B cell (primary cell): ENCODE measurements at regions not wholly inside any gene's neighbourhood (a gene's known extent, or its start where the extent isn't known, plus 50 kb on each side); places are given as distances from the start of the nearest gene placed in this dataset.

Experiments used
- ATAC-seq: fragments of 200-7000 bp; cut with Tn5 transposase; one replicate; pipeline ENCODE4 v1.10.0; 2021; ENCODE audit warnings: low read depth, mild to moderate bottlenecking, moderate number of reproducible peaks, moderate library complexity
- CTCF ChIA-PET: fragments of 350-600 bp; sonication (Branson Sonifier 250); formaldehyde crosslinking; loops from one replicate; lab custom pipeline; 2021; ENCODE audit warnings: antibody characterized with exemption, inconsistent platforms; lab: Charles Lee
- POLR2A ChIA-PET: fragments of 350-600 bp; sonication (Branson Sonifier 250); formaldehyde crosslinking; loops from one replicate; lab custom pipeline; 2021; ENCODE audit warnings: antibody characterized with exemption; lab: Charles Lee
- DNase-seq: peaks from one replicate; pipeline ENCODE4 v3.0.0; 2013
- H2AFZ ChIP-seq: 2 replicates; pipeline ENCODE4 v1.6.1; 2012; ENCODE audit warnings: mild to moderate bottlenecking, low read depth, low read length; ENCODE audit not compliant: insufficient read depth, poor library complexity, severe bottlenecking
- H3K27ac ChIP-seq, 2 donors: 1 replicate in 1 of 2; 2 replicates in 1 of 2; pipeline ENCODE4 v1.5.1; 2012 to 2013; ENCODE audit warnings: low read length in 2 of 2, mild to moderate bottlenecking in 2 of 2, moderate library complexity in 1 of 2
- H3K27me3 ChIP-seq, 4 experiments: fragments of 200-600 bp in 1 of 4; sonication (generic) in 1 of 4; replicated peaks in 1 of 4; 1 replicate in 2 of 4; 2 replicates in 2 of 4; pipeline versions ENCODE4 v1.6.1 to v1.7.0; 2013 to 2016; ENCODE audit warnings: low read length in 3 of 4, mild to moderate bottlenecking in 2 of 4, mixed read lengths in 1 of 4, moderate library complexity in 1 of 4; ENCODE audit not compliant: insufficient read depth in 4 of 4, control insufficient read depth in 3 of 4; ENCODE audit errors: control extremely low read depth in 1 of 4
- H3K36me3 ChIP-seq, 2 experiments: replicated peaks in 1 of 2; 1 replicate in 1 of 2; 2 replicates in 1 of 2; pipeline versions ENCODE4 v1.6.1 to v1.7.1; 2013; ENCODE audit warnings: low read length in 1 of 2; ENCODE audit not compliant: insufficient read depth in 2 of 2, control insufficient read depth in 1 of 2; ENCODE audit errors: control extremely low read depth in 1 of 2, extremely low read depth in 1 of 2
- H3K4me1 ChIP-seq, 2 donors: fragments of 200-600 bp in 1 of 2; sonication (generic) in 1 of 2; 1 replicate in 1 of 2; 2 replicates in 1 of 2; pipeline versions ENCODE4 v1.5.1 to v1.6.1; 2013 to 2017; ENCODE audit warnings: low read length in 2 of 2; ENCODE audit not compliant: control insufficient read depth in 2 of 2, insufficient read depth in 2 of 2
- H3K4me2 ChIP-seq: replicated peaks from 2 replicates; pipeline ENCODE3; 2012; ENCODE audit warnings: mild to moderate bottlenecking, low read depth, low read length; ENCODE audit not compliant: poor library complexity, severe bottlenecking
- H3K4me3 ChIP-seq, 5 experiments: fragments of 200-600 bp in 1 of 5; sonication (generic) in 1 of 5; 1 replicate in 3 of 5; 2 replicates in 2 of 5; pipeline versions ENCODE4 v1.5.1 to v1.7.0; 2011 to 2016; ENCODE audit warnings: low read length in 4 of 5, mild to moderate bottlenecking in 4 of 5, low read depth in 2 of 5, control low read depth in 1 of 5, moderate library complexity in 1 of 5; ENCODE audit not compliant: insufficient read depth in 1 of 5; ENCODE audit errors: control extremely low read depth in 1 of 5, extremely low read depth in 1 of 5
- H3K79me2 ChIP-seq: fragments of 200-600 bp; sonication (generic); one replicate; pipeline ENCODE4 v1.6.0; 2016; ENCODE audit warnings: low read length; ENCODE audit not compliant: control insufficient read depth, insufficient read depth
- H3K9ac ChIP-seq: fragments of 200-600 bp; sonication (generic); 2 replicates; pipeline ENCODE4 v1.6.1; 2017; ENCODE audit warnings: mild to moderate bottlenecking, low read length, moderate library complexity
- H3K9me3 ChIP-seq, 3 donors: one replicate each; pipeline versions ENCODE4 v1.6.1 to v1.7.1; 2013; ENCODE audit warnings: low read length in 2 of 3; ENCODE audit not compliant: control insufficient read depth in 2 of 3, insufficient read depth in 1 of 3; ENCODE audit errors: control extremely low read depth in 1 of 3
- H4K20me1 ChIP-seq: 2 replicates; pipeline ENCODE4 v1.6.0; 2012; ENCODE audit warnings: mild to moderate bottlenecking, low read length; ENCODE audit not compliant: insufficient read depth, control insufficient read depth, poor library complexity, severe bottlenecking
- H3K27ac Mint-ChIP-seq: one replicate; pipeline ENCODE4 v1.8.0; 2021; ENCODE audit warnings: mixed read lengths
- H3K27me3 Mint-ChIP-seq: one replicate; pipeline ENCODE4 v1.8.0; 2021; ENCODE audit warnings: mixed read lengths
- H3K4me1 Mint-ChIP-seq: one replicate; pipeline ENCODE4 v1.8.0; 2021; ENCODE audit warnings: mixed read lengths
- H3K4me3 Mint-ChIP-seq: one replicate; pipeline ENCODE4 v1.8.0; 2021; ENCODE audit warnings: mixed read lengths
- H3K9me3 Mint-ChIP-seq: one replicate; pipeline ENCODE4 v1.8.0; 2022; ENCODE audit warnings: mixed read lengths; ENCODE audit not compliant: insufficient read depth
- EZH2 ChIP-seq: IDR thresholded peaks from 2 replicates; pipeline ENCODE4 v1.6.1; 2012; ENCODE audit warnings: borderline replicate concordance, low read depth, mild to moderate bottlenecking, moderate library complexity, low read length; ENCODE audit not compliant: insufficient read depth, poor library complexity, severe bottlenecking
- WGBS: methylation state at CpG from one replicate; pipeline ENCODE4 v1.1.5; 2013; ENCODE audit warnings: missing lambda C conversion rate; ENCODE audit not compliant: insufficient coverage; 5-methylcytosine and 5-hydroxymethylcytosine counted together
- intact Hi-C: fragments of 100-400 bp; cut with micrococcal nuclease; formaldehyde crosslinking; loops from one replicate; pipeline ENCODE4 v1.10.0; 2022
- TF ChIP-seq, protein P1 (sequence below): fragments of 200-600 bp; IDR thresholded peaks from one replicate; pipeline ENCODE4 v1.8.0; 2022; ENCODE audit warnings: antibody characterized with exemption, mild to moderate bottlenecking

DNA sequence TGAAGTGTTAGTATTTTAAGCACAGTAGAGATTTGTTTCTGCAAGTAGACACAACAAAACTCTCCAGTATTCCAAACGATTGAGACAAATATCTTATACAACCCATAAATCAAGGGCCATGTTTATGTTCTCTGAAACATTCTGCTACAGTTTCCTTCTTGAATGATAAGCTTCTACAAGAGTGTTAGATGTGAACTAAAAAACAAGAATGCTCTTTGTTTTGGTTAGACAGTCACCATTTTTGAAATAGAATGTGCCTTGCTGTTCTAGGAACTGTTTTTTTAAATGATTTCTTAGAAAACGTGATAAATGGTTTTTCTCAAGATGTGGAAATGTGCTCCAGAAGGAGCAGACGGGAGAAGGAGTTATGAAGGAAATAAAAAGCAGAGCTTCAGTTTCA lies 1656.3 kb upstream of the FLRT2 start:
- H3K9me3 ChIP-seq: peaks cover 0 to 9% (median 1%) of the 10 kb centered on the region in 3 donors
- DNase-seq (no peak), ATAC-seq (no peak)
- WGBS: 42% methylated on average over 2 of the region's 3 CpGs
- POLR2A ChIA-PET: no interaction called here
- no peaks in the 10 kb centered on the region for H3K27me3 ChIP-seq
- Mint-ChIP-seq H3K4me3 (no peak overlapping the region), H3K27me3 (no peaks in the 10 kb centered on the region), H3K27ac (no peak overlapping the region), H3K9me3 (peaks cover 8% of the 10 kb centered on the region), H3K4me1 (no peaks in the 10 kb centered on the region)
- intact Hi-C loops: no loop called here
- CTCF ChIA-PET: no interaction called here
- no peak overlapping the region for H3K4me3 ChIP-seq
- H4K20me1 ChIP-seq: no peaks in the 10 kb centered on the region
- H3K4me2 ChIP-seq: no peak overlapping the region
- TF ChIP-seq, protein P1, sequence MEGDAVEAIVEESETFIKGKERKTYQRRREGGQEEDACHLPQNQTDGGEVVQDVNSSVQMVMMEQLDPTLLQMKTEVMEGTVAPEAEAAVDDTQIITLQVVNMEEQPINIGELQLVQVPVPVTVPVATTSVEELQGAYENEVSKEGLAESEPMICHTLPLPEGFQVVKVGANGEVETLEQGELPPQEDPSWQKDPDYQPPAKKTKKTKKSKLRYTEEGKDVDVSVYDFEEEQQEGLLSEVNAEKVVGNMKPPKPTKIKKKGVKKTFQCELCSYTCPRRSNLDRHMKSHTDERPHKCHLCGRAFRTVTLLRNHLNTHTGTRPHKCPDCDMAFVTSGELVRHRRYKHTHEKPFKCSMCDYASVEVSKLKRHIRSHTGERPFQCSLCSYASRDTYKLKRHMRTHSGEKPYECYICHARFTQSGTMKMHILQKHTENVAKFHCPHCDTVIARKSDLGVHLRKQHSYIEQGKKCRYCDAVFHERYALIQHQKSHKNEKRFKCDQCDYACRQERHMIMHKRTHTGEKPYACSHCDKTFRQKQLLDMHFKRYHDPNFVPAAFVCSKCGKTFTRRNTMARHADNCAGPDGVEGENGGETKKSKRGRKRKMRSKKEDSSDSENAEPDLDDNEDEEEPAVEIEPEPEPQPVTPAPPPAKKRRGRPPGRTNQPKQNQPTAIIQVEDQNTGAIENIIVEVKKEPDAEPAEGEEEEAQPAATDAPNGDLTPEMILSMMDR: no peak
- TF ChIP-seq EZH2: no peak
- no peak overlapping the region for H3K27ac ChIP-seq
- H3K9ac ChIP-seq: no peak overlapping the region
- no peak overlapping the region for H2AFZ ChIP-seq
- H3K36me3 ChIP-seq: no peaks in the 10 kb centered on the region
- H3K4me1 ChIP-seq: no peaks in the 10 kb centered on the region
- H3K79me2 ChIP-seq: no peaks in the 10 kb centered on the region

DNA sequence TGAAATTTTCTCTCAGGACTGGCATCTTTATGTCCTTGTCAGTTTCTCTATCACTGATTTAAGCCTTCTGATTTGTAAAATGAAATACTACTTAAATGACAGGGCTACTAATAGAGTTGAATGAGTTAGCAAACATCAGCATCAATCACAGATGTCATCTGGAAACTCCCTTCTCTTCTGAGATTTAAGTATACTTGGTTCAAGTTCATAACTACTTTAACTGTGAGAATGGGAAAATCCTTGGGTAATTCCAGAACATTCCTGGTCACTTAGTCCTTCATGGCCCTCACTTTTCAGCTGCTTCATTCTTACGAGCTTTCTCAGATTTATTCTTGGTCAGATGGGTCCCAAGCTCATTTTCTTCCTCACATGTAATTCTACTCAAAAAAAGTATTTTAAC lies 1655.3 kb upstream of the FLRT2 start:
- Histone ChIP-seq H2AFZ (no peak overlapping the region), H3K27ac (no peak overlapping the region), H3K4me1 (no peaks in the 10 kb centered on the region), H3K9ac (no peak overlapping the region), H3K4me2 (no peak overlapping the region), H3K79me2 (no peaks in the 10 kb centered on the region), H3K9me3 (peaks cover 0 to 4% (median 1%) of the 10 kb centered on the region in 3 donors), H3K36me3 (no peaks in the 10 kb centered on the region), H4K20me1 (no peaks in the 10 kb centered on the region), H3K27me3 (no peaks in the 10 kb centered on the region), H3K4me3 (no peak overlapping the region)
- intact Hi-C loops: no loop called here
- peaks cover 10% of the 10 kb centered on the region for H3K9me3 Mint-ChIP-seq
- no peak for DNase-seq
- H3K4me1 Mint-ChIP-seq: no peaks in the 10 kb centered on the region
- CTCF ChIA-PET: no interaction called here
- no peak for ATAC-seq
- TF ChIP-seq EZH2: no peak
- TF ChIP-seq, protein P1: no peak
- WGBS: no CpG with 5 or more reads among the region's 1 CpG
- no peaks in the 10 kb centered on the region for H3K27me3 Mint-ChIP-seq
- H3K27ac Mint-ChIP-seq: no peak overlapping the region
- H3K4me3 Mint-ChIP-seq: no peak overlapping the region
- POLR2A ChIA-PET: no interaction called here
